ENCODE measurements at regions not wholly inside any gene's neighbourhood (a gene's known extent, or its start where the extent isn't known, plus 50 kb on each side); places are given as distances from the start of the nearest gene placed in this dataset.

DNA sequence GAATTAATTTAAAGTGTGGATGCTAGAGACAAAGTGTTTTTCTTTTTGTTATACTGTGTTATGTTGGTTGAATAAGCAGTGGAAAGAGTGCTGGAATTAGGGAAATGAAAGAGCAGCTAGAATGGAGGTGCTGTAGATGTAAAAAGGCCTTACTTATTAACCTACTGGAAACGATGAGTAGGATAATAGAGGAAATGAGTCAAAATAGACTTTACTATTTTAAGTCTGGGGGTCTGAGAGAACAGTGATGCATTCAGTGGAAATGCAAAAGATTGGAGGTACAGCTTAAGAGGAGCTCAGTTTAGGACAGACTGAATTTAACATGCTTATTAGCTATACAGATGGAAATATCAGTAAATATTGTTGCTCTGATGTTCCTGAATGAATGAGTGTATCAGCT lies 674.0 kb downstream of the OTOL1 start:
- DNase-seq (ENCODE audit: low read depth, low spot score): peak; percentile 18
- H3K4me3 ChIP-seq (ENCODE audit: low read depth, low read length): no peak overlapping the region
- in situ Hi-C loops (cut with HindIII; ENCODE audit: low sequenced_read_pairs): no loop called here
- TF ChIP-seq, protein P1, sequence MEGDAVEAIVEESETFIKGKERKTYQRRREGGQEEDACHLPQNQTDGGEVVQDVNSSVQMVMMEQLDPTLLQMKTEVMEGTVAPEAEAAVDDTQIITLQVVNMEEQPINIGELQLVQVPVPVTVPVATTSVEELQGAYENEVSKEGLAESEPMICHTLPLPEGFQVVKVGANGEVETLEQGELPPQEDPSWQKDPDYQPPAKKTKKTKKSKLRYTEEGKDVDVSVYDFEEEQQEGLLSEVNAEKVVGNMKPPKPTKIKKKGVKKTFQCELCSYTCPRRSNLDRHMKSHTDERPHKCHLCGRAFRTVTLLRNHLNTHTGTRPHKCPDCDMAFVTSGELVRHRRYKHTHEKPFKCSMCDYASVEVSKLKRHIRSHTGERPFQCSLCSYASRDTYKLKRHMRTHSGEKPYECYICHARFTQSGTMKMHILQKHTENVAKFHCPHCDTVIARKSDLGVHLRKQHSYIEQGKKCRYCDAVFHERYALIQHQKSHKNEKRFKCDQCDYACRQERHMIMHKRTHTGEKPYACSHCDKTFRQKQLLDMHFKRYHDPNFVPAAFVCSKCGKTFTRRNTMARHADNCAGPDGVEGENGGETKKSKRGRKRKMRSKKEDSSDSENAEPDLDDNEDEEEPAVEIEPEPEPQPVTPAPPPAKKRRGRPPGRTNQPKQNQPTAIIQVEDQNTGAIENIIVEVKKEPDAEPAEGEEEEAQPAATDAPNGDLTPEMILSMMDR (IDR thresholded peaks at IDR 0.05; ENCODE audit: low read depth, low read length): no peak

DNA sequence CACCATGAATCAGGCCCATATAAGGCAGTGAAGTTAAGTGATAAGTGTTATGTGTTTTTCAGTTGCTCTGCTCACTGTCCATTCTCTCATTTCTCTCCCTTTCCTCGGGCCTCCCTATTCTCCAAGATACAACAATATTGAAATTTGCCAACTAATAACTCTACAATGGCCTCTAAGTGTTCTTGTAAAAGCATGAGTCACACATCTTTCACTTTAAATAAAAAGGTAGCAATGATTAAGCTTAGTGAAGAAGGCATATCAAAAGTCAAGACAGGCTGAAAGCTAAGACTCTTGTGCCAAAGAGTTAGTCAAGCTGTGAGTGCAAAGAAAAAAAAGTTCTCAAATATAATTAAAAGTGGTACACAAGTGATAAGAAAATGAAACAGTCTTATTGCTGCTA lies 675.4 kb downstream of the OTOL1 start:
- DNase-seq (ENCODE audit: low read depth, low spot score): no peak
- TF ChIP-seq, protein P1 (IDR thresholded peaks at IDR 0.05; ENCODE audit: low read depth, low read length): no peak
- in situ Hi-C loops (cut with HindIII; ENCODE audit: low sequenced_read_pairs): no loop called here
- H3K4me3 ChIP-seq (ENCODE audit: low read depth, low read length): no peak overlapping the region

DNA sequence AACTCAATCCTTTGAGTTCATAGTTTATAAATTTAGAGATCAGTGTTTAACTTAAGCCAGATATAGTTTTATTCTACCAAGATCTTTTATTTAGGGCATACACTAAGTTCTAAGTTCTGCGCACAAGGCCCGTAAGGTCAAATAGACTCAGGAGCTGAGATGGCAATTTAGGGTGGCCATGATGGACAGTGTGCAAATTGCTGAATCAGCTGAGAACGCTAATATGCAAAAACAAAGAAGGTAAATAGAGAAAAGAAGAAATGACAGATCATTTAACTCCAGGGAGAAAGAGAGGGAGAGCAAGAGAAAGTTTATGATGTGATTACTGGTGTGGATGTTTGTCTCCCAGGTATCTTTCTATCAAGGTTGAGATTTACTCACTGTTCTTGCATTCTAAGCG lies 678.5 kb downstream of the OTOL1 start:
- no peak for DNase-seq (ENCODE audit: low read depth, low spot score)
- in situ Hi-C loops (cut with HindIII; ENCODE audit: low sequenced_read_pairs): no loop called here
- TF ChIP-seq, protein P1 (IDR thresholded peaks at IDR 0.05; ENCODE audit: low read depth, low read length): no peak

DNA sequence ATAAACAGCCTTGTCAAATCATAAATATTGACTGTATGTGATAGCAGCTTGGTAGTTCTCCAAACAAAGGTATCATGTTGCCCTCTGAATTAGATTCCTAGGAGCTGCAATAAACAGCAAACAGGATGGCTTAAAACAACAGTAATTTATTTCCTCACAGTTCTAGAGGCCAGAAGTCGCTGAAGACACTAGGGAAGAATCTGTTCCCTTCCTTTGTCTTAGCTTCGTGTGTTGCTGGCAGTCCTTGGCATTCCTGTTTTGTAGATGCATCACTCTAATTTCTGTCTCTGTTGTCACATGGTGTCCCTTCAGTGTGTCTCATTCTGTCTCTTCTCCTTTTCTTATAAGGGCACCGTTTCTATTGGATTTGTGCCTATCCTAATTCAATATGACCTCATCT lies 679.3 kb downstream of the OTOL1 start:
- no peak overlapping the region for H3K4me3 ChIP-seq (ENCODE audit: low read depth, low read length)
- no peak for DNase-seq (ENCODE audit: low read depth, low spot score)
- in situ Hi-C loops (cut with HindIII; ENCODE audit: low sequenced_read_pairs): no loop called here
- TF ChIP-seq, protein P1 (IDR thresholded peaks at IDR 0.05; ENCODE audit: low read depth, low read length): no peak

More for the DNA sequence above, 678.5 kb downstream of the OTOL1 start:
- H3K4me3 ChIP-seq (ENCODE audit: low read depth, low read length): no peak overlapping the region

DNA sequence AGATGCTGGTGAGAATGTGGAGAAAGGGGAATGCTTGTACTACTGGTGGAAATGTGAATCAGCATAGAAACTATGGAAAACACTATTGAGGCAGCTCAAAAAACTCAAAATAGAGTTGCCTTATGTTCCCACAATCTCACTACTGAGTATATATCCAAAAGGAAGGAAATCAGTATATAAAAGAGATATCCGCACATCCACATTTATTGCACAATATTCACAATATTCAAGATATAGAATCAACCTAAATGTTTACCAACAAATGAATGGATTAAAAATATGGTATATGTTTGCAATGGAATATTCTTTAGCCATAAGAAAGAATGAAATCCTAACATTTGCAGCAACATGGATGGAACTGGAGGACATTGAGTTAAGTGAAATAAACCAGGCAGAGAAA lies 686.8 kb downstream of the OTOL1 start:
- no peak for DNase-seq (ENCODE audit: low read depth, low spot score)
- TF ChIP-seq, protein P1 (IDR thresholded peaks at IDR 0.05; ENCODE audit: low read depth, low read length): no peak
- in situ Hi-C loops (cut with HindIII; ENCODE audit: low sequenced_read_pairs): no loop called here
- no peak overlapping the region for H3K4me3 ChIP-seq (ENCODE audit: low read depth, low read length)

DNA sequence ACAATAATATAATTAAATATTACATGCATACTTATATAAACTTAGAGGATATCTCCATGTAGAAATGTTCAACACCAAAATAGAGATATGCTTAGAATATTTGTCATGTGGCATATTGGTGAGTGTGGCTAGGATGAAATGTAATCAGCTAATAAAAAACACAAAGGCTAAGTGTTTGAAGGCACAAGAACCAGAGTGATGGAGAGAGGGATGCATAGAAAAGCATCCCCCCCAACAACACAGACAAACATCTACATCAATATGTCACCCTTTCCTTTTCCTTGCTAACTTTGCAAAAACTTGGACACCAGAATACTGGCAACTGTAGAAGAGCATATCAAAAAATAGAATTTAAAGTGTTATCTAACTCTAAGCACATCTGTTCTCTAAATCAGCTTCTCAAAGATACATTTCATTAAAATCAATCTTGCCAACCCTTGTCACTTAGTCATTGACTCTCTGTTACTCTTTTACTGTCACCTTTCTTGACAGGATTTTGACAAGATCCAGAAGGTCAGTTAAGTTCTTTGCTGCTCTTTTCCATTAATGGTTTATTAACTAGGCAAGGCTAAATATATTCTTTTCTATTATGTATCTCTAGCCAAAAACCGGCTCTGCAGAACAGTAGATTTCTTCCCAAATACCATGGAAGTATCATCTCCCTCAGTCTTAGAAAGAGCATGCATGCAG lies 695.9 kb downstream of the OTOL1 start:
- TF ChIP-seq, protein P1 (IDR thresholded peaks at IDR 0.05; ENCODE audit: low read depth, low read length): no peak
- in situ Hi-C loops (cut with HindIII; ENCODE audit: low sequenced_read_pairs): no loop called here
- no peak overlapping the region for H3K4me3 ChIP-seq (ENCODE audit: low read depth, low read length)
- DNase-seq (ENCODE audit: low read depth, low spot score): no peak

All from astrocyte of the spinal cord (primary cell).